H1 (cell line): ENCODE measurements at regions not wholly inside any gene's neighbourhood (a gene's known extent, or its start where the extent isn't known, plus 50 kb on each side); places are given as distances from the start of the nearest gene placed in this dataset. TPM values are rescaled to one million over a fixed set of nuclear protein-coding genes. Genes with fewer than 3 reads are reported as not detected.
A peak's percentile ranks its signal among the peaks of the same experiment; 100 is the strongest.

Experiments
- CTCF ChIA-PET: fragments of 300-600 bp; sonication (Branson Sonifier 250); formaldehyde crosslinking; loops from one replicate; lab custom pipeline; 2021; ENCODE audit not compliant: partially characterized antibody; lab: Charles Lee
- POLR2A ChIA-PET: fragments of 300-600 bp; sonication (Branson Sonifier 250); formaldehyde crosslinking; loops from one replicate; lab custom pipeline; 2021; ENCODE audit warnings: inconsistent platforms; ENCODE audit not compliant: partially characterized antibody; lab: Charles Lee
- DNase-seq, 2 experiments: peaks; one replicate each; pipeline versions ENCODE4 v3.0.0 to v3.0.0-alpha.2; 2010 to 2022; ENCODE audit warnings: low spot score in 2 of 2, low read depth in 1 of 2, mixed read lengths in 1 of 2
- FAIRE-seq: peaks from 2 replicates; lab custom pipeline; 2011; peaks lifted over from hg19 to GRCh38; lab: Jason Lieb, UNC
- H2AFZ ChIP-seq: 2 replicates; pipeline ENCODE4 v1.8.1; 2012; ENCODE audit warnings: low read length, inconsistent platforms
- H2AK5ac ChIP-seq: 2 replicates; pipeline ENCODE4 v1.6.1; 2013; ENCODE audit warnings: low read depth, low read length
- H2BK120ac ChIP-seq: replicated peaks from 2 replicates; pipeline ENCODE3; 2013; ENCODE audit warnings: low read depth, low read length, inconsistent platforms
- H2BK12ac ChIP-seq: 2 replicates; pipeline ENCODE4 v1.6.1; 2013; ENCODE audit warnings: low read depth, low read length
- H2BK15ac ChIP-seq: 2 replicates; pipeline ENCODE4 v1.6.1; 2013; ENCODE audit warnings: low read length
- H2BK20ac ChIP-seq: 2 replicates; pipeline ENCODE4 v1.6.1; 2013; ENCODE audit warnings: low read length
- H2BK5ac ChIP-seq: 2 replicates; pipeline ENCODE4 v1.6.1; 2013; ENCODE audit warnings: low read depth, low read length
- H3K14ac ChIP-seq: 2 replicates; pipeline ENCODE4 v1.6.1; 2013; ENCODE audit warnings: inconsistent platforms; ENCODE audit not compliant: insufficient read length
- H3K18ac ChIP-seq: 2 replicates; pipeline ENCODE4 v1.6.1; 2013; ENCODE audit warnings: low read length; ENCODE audit errors: extremely low read depth
- H3K23ac ChIP-seq: 2 replicates; pipeline ENCODE4 v1.6.1; 2013; ENCODE audit warnings: inconsistent platforms; ENCODE audit not compliant: insufficient read length
- H3K23me2 ChIP-seq: 2 replicates; pipeline ENCODE4 v1.6.1; 2013; ENCODE audit warnings: low read depth, low read length
- H3K27ac ChIP-seq: 2 replicates; pipeline ENCODE4 v1.6.1; 2011; ENCODE audit warnings: low read depth, low read length, inconsistent platforms
- H3K27me3 ChIP-seq, 4 experiments: replicated peaks in 1 of 4; 1 replicate in 1 of 4; 2 replicates in 3 of 4; pipeline versions ENCODE4 v1.6.1 to v1.8.1; 2011 to 2013; ENCODE audit warnings: low read length in 3 of 4, mild to moderate bottlenecking in 3 of 4, inconsistent platforms in 2 of 4, mixed read lengths in 2 of 4, moderate library complexity in 1 of 4; ENCODE audit not compliant: control insufficient read depth in 3 of 4, insufficient read depth in 3 of 4; ENCODE audit errors: extremely low read depth in 1 of 4
- H3K36me3 ChIP-seq, 4 experiments: 2 replicates each; pipeline versions ENCODE4 v1.6.1 to v1.8.1; 2011 to 2013; ENCODE audit warnings: mild to moderate bottlenecking in 4 of 4, low read length in 3 of 4, moderate library complexity in 2 of 4, control low read depth in 1 of 4, inconsistent platforms in 1 of 4; ENCODE audit not compliant: insufficient read depth in 4 of 4, control insufficient read depth in 2 of 4
- H3K4ac ChIP-seq: replicated peaks from 2 replicates; pipeline ENCODE3; 2013; ENCODE audit warnings: low read length, low read depth, mixed read lengths, inconsistent platforms; ENCODE audit not compliant: insufficient read length
- H3K4me1 ChIP-seq, 4 experiments: replicated peaks in 1 of 4; 1 replicate in 1 of 4; 2 replicates in 3 of 4; pipeline versions ENCODE4 v1.6.1 to v1.8.1; 2011 to 2013; ENCODE audit warnings: low read length in 3 of 4, inconsistent platforms in 2 of 4, mixed read lengths in 1 of 4; ENCODE audit not compliant: insufficient read depth in 4 of 4, control insufficient read depth in 3 of 4
- H3K4me2 ChIP-seq, 2 experiments: 2 replicates each; pipeline versions ENCODE4 v1.6.1 to v1.8.1; 2011 to 2013; ENCODE audit warnings: low read depth in 2 of 2, low read length in 2 of 2, control low read depth in 1 of 2, inconsistent platforms in 1 of 2, mild to moderate bottlenecking in 1 of 2; ENCODE audit not compliant: insufficient read depth in 1 of 2
- H3K4me3 ChIP-seq, 4 experiments: fragments of 200-600, 300-600 bp in 1 of 4; sonication (generic), shearing (Covaris generic), sonication (Bioruptor Twin) in 1 of 4; 2 replicates each; pipeline versions ENCODE4 v1.5.1 to v1.8.1; 2011 to 2016; ENCODE audit warnings: low read length in 4 of 4, low read depth in 3 of 4, control low read depth in 2 of 4, inconsistent platforms in 2 of 4, mild to moderate bottlenecking in 2 of 4, mixed read lengths in 1 of 4, moderate library complexity in 1 of 4; ENCODE audit not compliant: insufficient read depth in 2 of 4; ENCODE audit errors: extremely low read depth in 1 of 4
- H3K56ac ChIP-seq: replicated peaks from 2 replicates; pipeline ENCODE3; 2013; ENCODE audit warnings: low read depth, mild to moderate bottlenecking, mixed read lengths, low read length, inconsistent platforms; ENCODE audit not compliant: insufficient read length
- H3K79me1 ChIP-seq: 2 replicates; pipeline ENCODE4 v1.6.1; 2013; ENCODE audit warnings: low read depth, low read length, control low read depth
- H3K79me2 ChIP-seq, 2 experiments: 2 replicates each; pipeline versions ENCODE4 v1.6.1 to v1.8.1; 2012 to 2013; ENCODE audit warnings: low read length in 2 of 2, mild to moderate bottlenecking in 2 of 2, inconsistent platforms in 1 of 2; ENCODE audit not compliant: insufficient read depth in 2 of 2, control insufficient read depth in 1 of 2
- H3K9ac ChIP-seq, 4 experiments: replicated peaks in 1 of 4; 1 replicate in 1 of 4; 2 replicates in 3 of 4; pipeline versions ENCODE4 v1.6.1 to v1.8.1; 2011 to 2013; ENCODE audit warnings: low read depth in 3 of 4, low read length in 3 of 4, control low read depth in 2 of 4, mild to moderate bottlenecking in 2 of 4, moderate library complexity in 2 of 4, inconsistent platforms in 1 of 4; ENCODE audit errors: extremely low read depth in 1 of 4
- H3K9me3 ChIP-seq, 2 experiments: 2 replicates each; pipeline versions ENCODE4 v1.6.1 to v1.8.1; 2012 to 2013; ENCODE audit warnings: mild to moderate bottlenecking in 2 of 2, moderate library complexity in 2 of 2, control low read depth in 1 of 2, inconsistent platforms in 1 of 2, low read depth in 1 of 2, low read length in 1 of 2, mixed read lengths in 1 of 2; ENCODE audit not compliant: insufficient read depth in 2 of 2
- H4K20me1 ChIP-seq, 2 experiments: replicated peaks in 1 of 2; 2 replicates each; pipeline versions ENCODE3 to v1.8.1; 2011 to 2013; ENCODE audit warnings: inconsistent platforms in 2 of 2, low read length in 2 of 2, mild to moderate bottlenecking in 1 of 2; ENCODE audit not compliant: insufficient read depth in 2 of 2, control insufficient read depth in 1 of 2
- H4K5ac ChIP-seq: 2 replicates; pipeline ENCODE4 v1.6.1; 2013; ENCODE audit warnings: low read length, low read depth, mixed read lengths, inconsistent platforms; ENCODE audit not compliant: insufficient read length
- H4K8ac ChIP-seq: 2 replicates; pipeline ENCODE4 v1.8.0; 2013; ENCODE audit warnings: mild to moderate bottlenecking, moderate library complexity, low read length, inconsistent platforms; ENCODE audit not compliant: insufficient read depth; ENCODE audit errors: extremely low read depth
- H4K91ac ChIP-seq: replicated peaks from 2 replicates; pipeline ENCODE3; 2013; ENCODE audit warnings: low read length, mixed read lengths, inconsistent platforms; ENCODE audit not compliant: insufficient read length
- RAD21 ChIP-seq, 2 experiments: IDR thresholded peaks in 1 of 2; conservative IDR thresholded peaks in 1 of 2; 2 replicates each; pipeline ENCODE4 v1.6.1; 2011; ENCODE audit warnings: low read depth in 2 of 2, low read length in 2 of 2, improper control_type of control experiment in 1 of 2, inconsistent platforms in 1 of 2, mild to moderate bottlenecking in 1 of 2, moderate library complexity in 1 of 2
- SP1 ChIP-seq: IDR thresholded peaks from 2 replicates; pipeline ENCODE4 v1.6.1; 2011; ENCODE audit warnings: low read depth, low read length
- SRF ChIP-seq: IDR thresholded peaks from 2 replicates; pipeline ENCODE4 v1.6.1; 2011; ENCODE audit warnings: mild to moderate bottlenecking, low read depth, low read length, moderate library complexity
- WGBS, 2 experiments: shearing (Covaris generic) in 1 of 2; methylation state at CpG; one replicate each; pipeline versions ENCODE4 v1.1.6 to v1.1.7; 2013 to 2015; ENCODE audit warnings: low lambda C conversion rate in 2 of 2, mixed read lengths in 2 of 2, inconsistent platforms in 1 of 2, low coverage in 1 of 2, missing lambda C conversion rate in 1 of 2; ENCODE audit not compliant: insufficient replicate concordance in 2 of 2, insufficient coverage in 1 of 2, insufficient read length in 1 of 2; ENCODE audit errors: extremely low coverage in 1 of 2, missing lambda C conversion rate in 1 of 2; 5-methylcytosine and 5-hydroxymethylcytosine counted together
- microRNA counts: library from miRNA; unstranded; fragments of <30 nt; microRNA quantifications from one replicate; lab custom pipeline; 2015
- microRNA-seq, 2 experiments: library from miRNA; unstranded; fragments of <30 nt; microRNA quantifications; one replicate each; pipeline versions ENCODE4 to v1.2.0, GENCODE V29; 2016 to 2020; ENCODE audit warnings: borderline microRNAs expressed in 2 of 2, borderline number of aligned reads in 2 of 2, borderline replicate concordance in 1 of 2
- small RNA-seq: library from polyadenylated mRNA; stranded (forward); fragments of <200 nt; extraction: miRNeasy Mini kit (QIAGEN cat#:217004); gene quantifications from one replicate; pipeline ENCODE3, GENCODE V24; 2013; ENCODE audit not compliant: insufficient read depth

- TF ChIP-seq SP1 (no peak), SRF (no peak), RAD21 (IDR thresholded peaks at IDR 0.05 in 1 of 2, conservative IDR thresholded peaks at IDR 0.05 in 1 of 2; ENCODE audit: low read depth in 2 of 2, low read length in 2 of 2) (no peak)
Measured at GRCh38 chr3:16124636-16125035, 49.8 kb upstream of the GALNT15 start.

More at GRCh38 chr3:16124636-16125035, 49.8 kb upstream of the GALNT15 start:
- no peaks in the 10 kb centered on the region for H4K20me1 ChIP-seq
- 0 out of 4 replicates have a peak, but pooled peaks cover 0 to 2% of the 10 kb centered on the region in 2 experiments for H3K9me3 ChIP-seq
- H2BK12ac ChIP-seq, result no peak overlapping the region
- no peak overlapping the region for H3K23ac ChIP-seq
- no peak overlapping the region for H2BK5ac ChIP-seq
- no peak overlapping the region for H2BK120ac ChIP-seq
- no peaks in the 10 kb centered on the region for H3K23me2 ChIP-seq
- no peaks in the 10 kb centered on the region; a peak in 1 of 7 replicates for H3K4me1 ChIP-seq
- no peak overlapping the region for H2BK20ac ChIP-seq
- no peak overlapping the region for H3K56ac ChIP-seq
- no peak overlapping the region for H4K91ac ChIP-seq
- H3K14ac ChIP-seq, result no peak overlapping the region
- DNase-seq, result no peak
- H3K4ac ChIP-seq, result no peak overlapping the region
- no peaks in the 10 kb centered on the region for H3K36me3 ChIP-seq
- CTCF ChIA-PET, result interaction anchor here (1.8 kb wide), 1 partner anchor 19 kb away, joined by 3 read pairs; no protein-coding TSS in a partner anchor
- H2AFZ ChIP-seq, result no peak overlapping the region
- H3K79me2 ChIP-seq, result no peaks in the 10 kb centered on the region
- H3K4me3 ChIP-seq, result no peak overlapping the region
- no peaks in the 10 kb centered on the region for H3K27me3 ChIP-seq
- H3K27ac ChIP-seq, result no peak overlapping the region
- POLR2A ChIA-PET, result no interaction called here
- no peak overlapping the region for H3K18ac ChIP-seq
- no peak overlapping the region for H3K4me2 ChIP-seq
- no peak overlapping the region for H2BK15ac ChIP-seq
- no peak overlapping the region for H2AK5ac ChIP-seq
- H3K9ac ChIP-seq, result no peak overlapping the region
- FAIRE-seq, result no peak
- WGBS, 2 experiments, result 85% methylated on average over 2 of the region's 2 CpGs; no CpG with 5 or more reads in 1 of the 2 experiments
- H4K5ac ChIP-seq, result no peak overlapping the region
- no peaks in the 10 kb centered on the region for H3K79me1 ChIP-seq
- no peak overlapping the region for H4K8ac ChIP-seq

MicroRNAs encoded in the stretch of these regions (microRNA counts, 767-probe panel; counts per million panel counts)
- microRNA hsa-miR-563 (lab: Ali Mortazavi, UCI), result 879 counts per million, percentile 95 among the panel's probes with 10 or more counts

Small RNA genes lying in the stretch of these regions (microRNA-seq; reads per million reads assigned to microRNA genes)
- 0 reads per million in 2 experiments for gene MIR563

Small RNA genes lying in the stretch of these regions (small RNA-seq; reads per million reads assigned to genes)
- not detected for gene MIR563
